ENCODE measurements at regions not wholly inside any gene's neighbourhood (a gene's known extent, or its start where the extent isn't known, plus 50 kb on each side); places are given as distances from the start of the nearest gene placed in this dataset.
"Not testable (repeated sequence)": the region's sequence is repeated elsewhere in the genome, so short reads cannot be mapped to it uniquely, and the experiment has no call there.

DNA sequence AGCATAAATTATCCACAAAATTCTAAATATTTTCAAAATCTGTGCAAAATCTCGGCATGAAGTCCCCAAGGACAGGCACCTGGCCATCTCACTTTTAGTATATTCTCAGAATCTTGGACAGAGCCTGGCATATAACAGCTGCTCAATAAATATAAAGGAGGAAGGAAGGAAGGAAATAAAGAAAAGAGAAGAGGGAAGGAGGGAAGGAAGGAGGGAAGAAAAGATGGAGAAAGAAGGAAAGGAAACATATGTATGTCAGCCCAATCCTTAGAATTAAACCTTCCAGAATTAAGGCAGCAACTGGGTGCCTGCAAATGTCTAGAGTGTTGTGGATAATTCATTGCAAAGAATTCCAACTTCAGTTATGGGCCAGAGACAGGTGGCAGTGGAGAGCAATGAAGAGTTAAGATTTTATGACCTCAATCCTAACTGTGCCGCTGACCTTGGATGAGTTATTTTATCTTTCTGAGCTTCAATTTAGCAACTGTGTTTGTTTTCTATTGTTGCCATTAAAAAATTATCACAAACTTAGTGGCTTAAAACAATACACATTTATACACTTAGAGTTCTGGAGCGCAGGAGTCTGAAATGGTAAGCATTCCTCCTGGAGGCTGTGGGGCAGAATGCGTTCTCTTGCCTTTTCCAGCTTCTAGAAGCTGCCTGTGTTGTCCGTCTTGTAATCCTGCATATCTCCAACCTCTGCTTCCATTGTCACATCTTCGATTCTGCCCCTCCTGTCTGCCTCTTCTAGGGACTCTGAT, 200.9 kb upstream of the MSX2 start:
- no peaks in the 10 kb centered on the region for H3K9me3 Mint-ChIP-seq
- H3K36me3 Mint-ChIP-seq: no peaks in the 10 kb centered on the region
- no peaks in the 10 kb centered on the region for H3K4me1 Mint-ChIP-seq
- peaks cover 3% of the 10 kb centered on the region for H3K27me3 Mint-ChIP-seq
- no peak overlapping the region for H3K4me3 Mint-ChIP-seq
- no peak overlapping the region for H3K27ac Mint-ChIP-seq

DNA sequence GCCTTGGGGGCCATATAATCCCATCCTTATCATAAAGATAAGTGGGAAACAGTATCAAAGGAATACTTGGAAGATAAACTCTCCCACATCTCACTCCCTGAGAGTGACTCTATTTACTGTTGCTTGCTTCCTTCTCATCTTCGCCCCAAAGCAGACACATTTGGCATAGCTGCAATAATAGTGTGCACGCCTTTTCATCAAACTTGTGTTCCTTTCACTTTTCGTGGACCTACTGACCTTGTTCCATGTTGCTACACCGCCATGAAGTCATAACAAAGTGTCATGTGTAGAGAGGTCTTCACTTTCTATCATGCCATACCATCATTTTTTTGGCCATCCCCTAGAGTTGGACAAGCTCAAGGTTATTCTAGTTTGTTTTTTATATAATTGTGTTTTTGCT, 200.0 kb upstream of the MSX2 start:
- peaks cover 4% of the 10 kb centered on the region for H3K27me3 Mint-ChIP-seq
- H3K27ac Mint-ChIP-seq: no peak overlapping the region
- no peaks in the 10 kb centered on the region for H3K9me3 Mint-ChIP-seq
- no peak overlapping the region for H3K4me3 Mint-ChIP-seq
- no peaks in the 10 kb centered on the region for H3K36me3 Mint-ChIP-seq
- no peaks in the 10 kb centered on the region for H3K4me1 Mint-ChIP-seq

DNA sequence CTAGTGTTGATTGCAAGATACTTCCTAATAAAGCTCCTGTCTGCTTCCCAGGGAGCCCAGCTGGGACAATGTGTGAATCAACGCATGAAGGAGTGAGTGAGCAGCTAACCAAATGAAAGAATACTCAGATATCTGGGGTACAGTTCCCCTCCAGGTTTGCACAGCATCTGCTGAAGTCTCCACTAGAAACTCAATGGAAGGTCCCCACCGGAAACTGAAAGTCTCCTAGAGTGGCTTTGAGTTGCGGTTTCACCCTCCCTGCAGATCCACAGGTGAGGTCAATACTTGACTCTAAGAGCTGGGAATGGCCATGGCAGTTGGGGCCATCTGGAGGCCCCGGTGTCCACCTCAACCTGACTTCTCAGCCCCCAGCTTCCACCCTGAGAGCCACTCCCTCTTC, 198.2 kb upstream of the MSX2 start:
- peaks cover 4% of the 10 kb centered on the region for H3K27me3 Mint-ChIP-seq
- no peaks in the 10 kb centered on the region for H3K9me3 Mint-ChIP-seq
- H3K4me1 Mint-ChIP-seq: no peaks in the 10 kb centered on the region
- H3K4me3 Mint-ChIP-seq: no peak overlapping the region
- H3K27ac Mint-ChIP-seq: no peak overlapping the region
- no peaks in the 10 kb centered on the region for H3K36me3 Mint-ChIP-seq

DNA sequence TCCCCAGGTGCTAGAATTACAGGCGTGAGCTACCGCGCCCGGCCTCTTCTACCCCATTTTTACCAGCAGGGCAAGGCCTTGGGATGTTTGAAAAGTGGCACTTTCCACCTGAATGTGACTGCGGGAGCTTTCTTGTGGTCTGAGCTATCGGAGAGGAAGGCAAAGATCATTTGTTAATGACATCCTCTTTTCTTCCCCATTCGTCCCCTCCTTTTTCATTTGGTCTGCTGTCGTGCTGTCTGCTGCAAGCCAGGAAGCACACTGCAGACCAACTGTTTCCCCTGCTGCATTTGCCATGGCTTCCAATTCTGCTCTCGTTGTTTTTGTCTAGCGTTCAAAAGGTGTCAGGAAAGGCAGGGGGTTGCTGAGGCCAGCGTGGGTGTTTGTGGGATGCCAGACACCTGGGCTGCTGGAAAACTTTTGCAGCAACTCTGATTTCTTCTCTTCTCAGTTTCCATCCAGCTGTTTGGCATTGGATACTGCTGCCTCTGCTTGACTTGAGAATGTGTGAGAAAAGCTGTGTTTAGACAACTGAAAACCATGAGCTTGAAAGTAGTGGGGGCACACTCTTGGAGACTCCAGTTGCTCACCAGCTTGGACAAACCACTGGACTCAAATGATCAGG, 196.4 kb upstream of the MSX2 start:
- Mint-ChIP-seq H3K4me1 (no peaks in the 10 kb centered on the region), H3K27ac (no peak overlapping the region), H3K9me3 (no peaks in the 10 kb centered on the region), H3K27me3 (peaks cover 4% of the 10 kb centered on the region), H3K4me3 (no peak overlapping the region), H3K36me3 (no peaks in the 10 kb centered on the region)

DNA sequence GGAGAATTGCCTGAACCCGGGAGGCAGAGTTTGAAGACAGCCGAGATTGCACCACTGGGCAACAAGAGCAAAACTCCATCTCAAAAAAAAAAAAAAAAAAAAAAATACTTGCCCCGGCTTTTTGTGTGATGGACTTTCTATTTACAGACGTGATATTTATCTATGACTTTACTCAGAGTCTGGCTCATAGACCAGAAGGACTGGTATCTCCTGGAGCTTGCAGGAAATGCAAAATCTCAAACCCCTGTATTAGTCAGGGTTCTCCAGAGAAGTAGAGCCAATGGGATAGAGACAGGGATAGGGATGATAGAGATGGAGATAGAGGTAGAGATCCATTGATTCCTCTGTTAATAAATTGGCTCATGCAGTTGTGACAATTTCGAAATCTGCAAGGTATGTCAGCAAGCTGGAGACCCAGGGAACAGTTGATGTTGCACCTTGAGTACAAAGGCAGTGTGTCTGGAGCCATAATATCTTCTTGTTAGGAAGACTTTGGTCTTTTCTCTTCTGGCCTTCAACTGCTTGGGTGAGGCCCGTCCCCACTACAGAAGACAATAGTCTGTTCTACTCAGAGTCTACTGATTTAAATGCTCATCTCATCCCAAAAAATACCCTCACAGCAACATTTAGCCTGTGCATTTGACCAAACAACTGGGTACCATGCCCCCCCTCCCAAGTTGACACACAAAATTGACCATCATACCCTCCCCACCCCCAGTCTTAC, 195.4 kb upstream of the MSX2 start:
- H3K4me1 Mint-ChIP-seq: no peaks in the 10 kb centered on the region
- no peak overlapping the region for H3K27ac Mint-ChIP-seq
- H3K9me3 Mint-ChIP-seq: no peaks in the 10 kb centered on the region
- H3K27me3 Mint-ChIP-seq: peaks cover 2% of the 10 kb centered on the region
- H3K36me3 Mint-ChIP-seq: no peaks in the 10 kb centered on the region
- no peak overlapping the region for H3K4me3 Mint-ChIP-seq

DNA sequence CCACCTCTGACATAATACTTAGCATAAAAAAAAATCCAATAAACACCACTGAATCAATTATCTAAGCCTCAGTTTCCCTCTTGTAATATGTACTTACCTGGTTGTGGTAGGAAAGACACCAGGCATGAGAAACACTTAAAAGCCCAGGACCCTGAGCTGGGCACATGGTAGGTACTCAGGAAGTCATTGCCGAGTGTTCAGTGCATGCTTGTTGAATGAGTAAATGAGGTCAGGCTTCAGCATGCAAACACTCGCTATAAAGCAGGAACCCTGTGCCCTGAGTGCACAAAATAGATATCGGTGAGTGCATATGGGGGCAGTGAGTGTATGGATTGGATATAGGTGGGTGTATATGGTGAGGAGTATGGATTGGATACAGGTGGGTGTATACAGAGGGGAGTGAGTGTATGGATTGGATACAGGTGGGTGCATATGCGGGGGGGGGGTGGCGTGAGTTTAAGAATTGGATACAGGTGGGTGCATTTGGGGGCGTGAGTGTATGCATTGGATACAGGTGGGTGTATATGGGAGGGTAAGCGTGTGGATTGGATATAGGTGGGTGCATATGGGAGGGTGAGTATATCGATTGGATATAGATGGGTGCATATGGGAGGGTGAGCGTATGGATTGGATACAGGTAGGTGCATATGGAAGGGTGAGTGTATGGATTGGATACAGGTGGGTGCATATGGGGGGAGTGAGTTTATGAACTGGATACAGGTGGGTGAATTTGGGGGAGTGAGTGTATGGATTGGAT, 194.3 kb upstream of the MSX2 start:
- no peaks in the 10 kb centered on the region for H3K9me3 Mint-ChIP-seq
- H3K27ac Mint-ChIP-seq: no peak overlapping the region
- no peaks in the 10 kb centered on the region for H3K36me3 Mint-ChIP-seq
- H3K4me1 Mint-ChIP-seq: no peaks in the 10 kb centered on the region
- H3K4me3 Mint-ChIP-seq: no peak overlapping the region
- H3K27me3 Mint-ChIP-seq: peaks cover 1% of the 10 kb centered on the region

DNA sequence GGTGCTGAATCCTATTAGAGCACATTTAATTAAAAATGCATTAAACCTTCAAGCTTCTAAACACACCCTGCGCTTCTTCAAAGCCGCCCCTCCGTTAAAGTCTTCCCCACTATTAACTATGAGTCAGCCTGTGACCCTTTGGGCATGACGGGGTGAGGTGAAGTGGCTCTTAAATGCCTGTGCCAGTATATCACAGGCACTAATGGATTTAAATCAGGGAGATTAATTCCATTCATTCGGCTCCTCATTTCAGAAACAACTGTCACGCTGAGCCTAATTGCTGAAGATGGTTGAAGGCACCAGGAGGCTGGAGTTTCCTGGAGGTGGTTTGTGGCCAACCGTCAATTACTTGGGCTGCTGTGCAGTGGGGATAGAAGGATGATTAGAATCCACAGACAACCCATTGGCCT, 192.6 kb upstream of the MSX2 start:
- Mint-ChIP-seq H3K27ac (no peak overlapping the region), H3K36me3 (no peaks in the 10 kb centered on the region), H3K9me3 (no peaks in the 10 kb centered on the region), H3K4me1 (no peaks in the 10 kb centered on the region), H3K4me3 (no peak overlapping the region), H3K27me3 (peaks cover 1% of the 10 kb centered on the region)

DNA sequence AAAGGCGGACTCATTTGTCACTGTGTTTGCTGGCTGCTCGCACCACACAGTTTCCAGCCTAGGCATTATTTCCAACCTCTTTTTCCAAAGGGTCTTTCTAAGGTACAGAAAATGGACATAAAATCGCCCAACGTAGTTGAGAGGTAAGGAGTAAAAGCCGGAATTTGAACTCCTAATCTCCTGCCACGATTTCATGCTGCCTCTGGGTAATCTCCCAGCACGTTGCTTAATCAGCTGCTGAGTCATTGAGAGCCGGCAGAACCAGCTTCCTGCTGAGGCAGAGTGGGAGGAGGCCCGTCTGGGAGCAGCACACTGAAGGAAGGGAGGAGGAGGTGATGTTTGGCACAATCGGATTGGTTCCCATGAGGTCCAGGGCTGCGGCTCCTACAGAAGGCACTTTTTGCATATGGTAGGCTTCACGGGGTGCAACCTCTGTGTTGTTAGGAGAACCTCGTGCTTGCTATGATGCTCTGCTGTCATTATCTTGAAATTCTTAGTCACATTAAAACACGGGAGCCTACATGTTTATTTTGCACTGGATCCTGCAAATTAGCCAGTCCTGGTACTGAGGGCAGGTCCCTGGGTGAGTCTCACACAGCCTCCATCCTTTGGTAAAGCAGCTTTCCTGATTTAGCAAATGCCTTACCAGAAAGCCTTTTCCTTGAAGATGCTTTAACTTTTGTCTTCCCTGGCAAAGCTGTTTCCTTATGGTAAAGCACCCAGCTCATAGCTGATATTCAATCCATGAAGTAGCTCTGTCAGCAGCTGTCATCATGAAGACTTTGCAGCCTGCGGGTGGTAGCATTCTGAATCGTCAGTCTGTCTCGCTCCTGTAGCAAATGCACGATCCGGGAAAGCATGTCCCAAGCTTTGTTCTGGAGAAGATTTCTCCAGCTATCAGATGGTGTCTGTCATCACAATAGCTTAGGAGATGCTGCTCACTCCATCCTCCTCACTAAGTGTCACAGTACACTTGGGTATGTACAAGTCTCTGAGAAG, 191.6 kb upstream of the MSX2 start:
- Mint-ChIP-seq H3K27me3 (peaks cover 1% of the 10 kb centered on the region), H3K27ac (no peak overlapping the region), H3K4me3 (no peak overlapping the region), H3K9me3 (no peaks in the 10 kb centered on the region), H3K4me1 (no peaks in the 10 kb centered on the region), H3K36me3 (no peaks in the 10 kb centered on the region)

DNA sequence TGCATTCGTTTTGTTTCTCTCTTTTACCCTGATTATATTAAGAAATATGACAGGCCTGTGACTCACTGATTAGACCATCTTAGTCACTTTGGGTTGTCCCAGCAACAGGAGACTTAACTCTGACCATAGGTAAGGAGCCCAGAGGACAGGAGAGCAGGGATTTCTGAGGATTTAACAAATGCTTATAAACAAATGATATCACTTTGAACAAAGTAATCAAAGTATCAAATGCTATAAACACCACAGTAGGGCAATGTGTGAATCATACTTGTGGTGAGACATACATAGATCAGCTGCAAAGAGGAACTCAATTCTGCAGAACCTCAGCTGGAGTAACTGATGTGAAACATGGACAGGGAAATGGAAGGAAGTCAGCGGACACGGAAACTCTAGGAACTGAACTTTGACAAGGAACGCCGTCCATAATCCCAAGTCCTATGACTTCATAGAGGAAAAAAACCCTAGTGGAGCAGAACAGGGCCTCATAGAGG, 190.6 kb upstream of the MSX2 start:
- Mint-ChIP-seq H3K27me3 (peaks cover 2% of the 10 kb centered on the region), H3K27ac (no peak overlapping the region), H3K9me3 (no peaks in the 10 kb centered on the region), H3K4me3 (no peak overlapping the region), H3K4me1 (no peaks in the 10 kb centered on the region), H3K36me3 (no peaks in the 10 kb centered on the region)

DNA sequence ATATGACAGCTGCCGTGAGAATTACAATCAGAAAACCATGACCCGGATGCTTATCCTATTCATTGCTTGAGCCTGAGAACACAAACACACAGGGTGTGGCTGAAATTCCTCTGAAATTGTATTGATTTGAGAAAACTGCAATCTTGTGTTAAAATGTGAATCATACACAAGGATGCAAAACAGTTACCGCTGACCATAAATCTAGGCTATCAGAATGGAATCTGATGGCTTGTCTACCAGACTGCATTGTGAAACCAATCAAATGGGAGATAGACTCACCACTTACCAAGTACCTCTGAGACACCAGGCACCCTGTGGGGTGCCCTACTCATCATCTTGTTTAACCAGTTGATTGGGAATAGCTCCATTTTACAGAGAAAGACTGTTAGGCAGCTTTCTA, 188.7 kb upstream of the MSX2 start:
- H3K27ac Mint-ChIP-seq: no peak overlapping the region
- H3K36me3 Mint-ChIP-seq: no peaks in the 10 kb centered on the region
- no peak overlapping the region for H3K4me3 Mint-ChIP-seq
- no peaks in the 10 kb centered on the region for H3K4me1 Mint-ChIP-seq
- H3K9me3 Mint-ChIP-seq: no peaks in the 10 kb centered on the region
- H3K27me3 Mint-ChIP-seq: peaks cover 2% of the 10 kb centered on the region

DNA sequence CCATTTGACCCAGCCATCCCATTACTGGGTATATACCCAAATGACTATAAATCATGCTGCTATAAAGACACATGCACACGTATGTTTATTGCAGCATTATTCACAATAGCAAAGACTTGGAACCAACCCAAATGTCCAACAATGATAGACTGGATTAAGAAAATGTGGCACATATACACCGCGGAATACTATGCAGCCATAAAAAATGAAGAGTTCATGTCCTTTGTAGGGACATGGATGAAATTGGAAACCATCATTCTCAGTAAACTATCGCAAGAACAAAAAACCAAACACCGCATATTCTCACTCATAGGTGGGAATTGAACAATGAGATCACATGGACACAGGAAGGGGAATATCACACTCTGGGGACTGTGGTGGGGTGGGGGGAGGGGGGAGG, 184.6 kb upstream of the MSX2 start:
- not testable (repeated sequence) for H3K36me3 Mint-ChIP-seq, H3K27ac Mint-ChIP-seq, H3K4me3 Mint-ChIP-seq, H3K27me3 Mint-ChIP-seq, H3K9me3 Mint-ChIP-seq, H3K4me1 Mint-ChIP-seq

DNA sequence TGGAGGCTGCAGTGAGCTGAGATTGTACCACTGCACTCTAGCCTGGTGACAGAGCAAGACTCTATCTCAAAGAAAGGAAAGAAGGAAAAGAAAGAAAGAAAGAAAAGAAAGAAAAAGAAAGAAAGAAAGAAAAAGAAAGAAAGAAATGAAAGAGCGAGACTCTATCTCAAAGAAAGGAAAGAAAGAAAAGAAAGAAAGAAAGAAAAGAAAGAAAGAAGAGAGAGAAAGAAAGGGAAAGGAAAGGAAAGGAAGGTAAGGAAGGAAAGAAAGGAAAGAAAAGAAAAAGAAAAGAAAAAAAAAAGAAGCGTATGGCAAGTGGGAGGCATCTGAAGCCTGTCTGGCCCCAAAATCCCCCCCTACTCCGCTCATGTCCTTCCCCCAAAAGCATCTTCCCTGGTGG, 182.3 kb upstream of the MSX2 start:
- Mint-ChIP-seq H3K27me3 (peaks cover 2% of the 10 kb centered on the region), H3K4me3 (no peak overlapping the region), H3K27ac (no peak overlapping the region), H3K4me1 (no peaks in the 10 kb centered on the region), H3K9me3 (no peaks in the 10 kb centered on the region), H3K36me3 (no peaks in the 10 kb centered on the region)

DNA sequence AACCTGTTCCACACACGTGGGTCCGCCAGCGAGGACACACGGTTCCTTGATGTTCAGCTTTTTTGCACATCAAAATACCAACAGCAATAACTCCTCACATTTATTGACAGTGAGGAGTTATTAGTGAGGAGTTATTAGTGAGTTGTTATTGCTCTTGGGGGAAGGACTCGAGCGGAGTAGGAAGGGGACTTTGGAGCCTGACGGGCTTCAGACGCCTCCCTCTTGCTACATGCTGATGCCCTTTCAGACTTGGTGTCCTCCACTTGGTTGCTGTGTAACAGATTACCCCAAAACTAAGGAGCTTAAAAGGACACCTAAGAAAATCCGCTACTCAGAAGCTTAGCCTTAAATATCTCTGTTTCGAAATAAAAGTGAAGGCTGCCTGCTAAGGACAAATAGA, 181.9 kb upstream of the MSX2 start:
- no peaks in the 10 kb centered on the region for H3K9me3 Mint-ChIP-seq
- H3K4me3 Mint-ChIP-seq: no peak overlapping the region
- H3K27ac Mint-ChIP-seq: no peak overlapping the region
- no peaks in the 10 kb centered on the region for H3K36me3 Mint-ChIP-seq
- H3K4me1 Mint-ChIP-seq: no peaks in the 10 kb centered on the region
- peaks cover 2% of the 10 kb centered on the region for H3K27me3 Mint-ChIP-seq

DNA sequence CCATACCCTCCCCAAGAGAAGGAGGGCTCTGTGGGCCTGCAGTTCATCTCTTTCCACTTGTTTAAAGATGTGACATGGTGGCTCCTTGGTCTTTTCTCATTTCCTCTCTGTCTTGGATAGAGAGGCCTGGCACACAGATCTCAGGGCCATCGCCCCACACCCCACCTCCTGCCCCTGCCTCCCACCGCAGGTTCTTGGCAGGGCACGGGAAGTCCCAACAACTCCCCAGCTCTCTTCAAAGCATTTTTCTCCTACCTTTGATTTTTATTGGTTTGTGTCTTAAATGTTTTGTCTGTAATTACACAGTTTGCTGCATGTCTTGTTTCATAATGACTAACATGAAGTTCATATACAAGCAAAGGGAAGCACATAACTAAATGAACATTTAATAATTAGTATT, 178.5 kb upstream of the MSX2 start:
- H3K4me1 Mint-ChIP-seq: no peaks in the 10 kb centered on the region
- H3K9me3 Mint-ChIP-seq: no peaks in the 10 kb centered on the region
- no peaks in the 10 kb centered on the region for H3K36me3 Mint-ChIP-seq
- no peaks in the 10 kb centered on the region for H3K27me3 Mint-ChIP-seq
- H3K27ac Mint-ChIP-seq: no peak overlapping the region
- no peak overlapping the region for H3K4me3 Mint-ChIP-seq

DNA sequence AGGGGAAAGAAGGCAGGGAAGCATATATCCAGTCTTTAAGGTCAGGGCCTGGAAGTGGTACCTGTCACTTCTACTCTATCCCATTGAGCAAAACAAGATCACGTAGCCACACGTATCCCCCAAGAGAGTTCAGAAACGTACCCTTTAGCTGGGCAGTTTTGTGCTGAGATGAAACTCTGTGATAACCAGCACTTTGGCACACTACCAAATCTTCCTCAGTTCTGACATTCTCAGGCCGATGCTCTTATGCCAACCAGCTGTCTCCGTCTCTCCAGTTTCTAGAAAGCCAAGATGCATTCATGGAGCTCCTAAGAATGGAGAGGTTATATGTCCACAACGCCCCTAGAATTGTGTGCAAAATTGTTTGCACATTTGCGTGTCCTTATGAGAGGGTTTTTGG, 176.6 kb upstream of the MSX2 start:
- Mint-ChIP-seq H3K9me3 (no peaks in the 10 kb centered on the region), H3K4me1 (no peaks in the 10 kb centered on the region), H3K27me3 (no peaks in the 10 kb centered on the region), H3K27ac (no peak overlapping the region), H3K4me3 (no peak overlapping the region), H3K36me3 (no peaks in the 10 kb centered on the region)

Measured in activated naive CD4-positive, alpha-beta T cell treated with anti-CD3 and anti-CD28 coated beads, Interleukin-2, amount 50 U/mL, for 24 hours (primary cell).